ENCODE measurements at regions not wholly inside any gene's neighbourhood (a gene's known extent, or its start where the extent isn't known, plus 50 kb on each side); places are given as distances from the start of the nearest gene placed in this dataset.

DNA sequence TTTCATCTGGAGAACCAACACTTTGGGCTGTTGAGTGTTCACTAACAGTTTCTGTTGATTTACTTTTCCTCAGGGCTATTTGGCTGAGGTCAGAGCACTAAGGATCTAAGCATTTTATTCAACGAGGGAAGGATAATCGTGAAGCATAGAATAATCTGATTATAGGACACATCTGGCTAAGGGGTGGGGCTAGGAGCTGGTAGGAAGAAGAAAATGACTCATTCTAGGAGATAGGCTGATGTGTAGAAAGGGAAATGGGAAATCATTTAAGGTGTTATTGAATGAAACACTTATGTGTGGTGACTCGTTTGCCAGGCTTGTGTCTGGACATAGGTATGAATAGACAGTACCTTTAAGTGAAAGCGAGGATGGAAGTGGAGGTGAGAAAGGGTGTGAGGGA is 167.2 kb downstream of the ETNK1 start:
- TF ChIP-seq CTCF (conservative IDR thresholded peaks at IDR 0.05; ENCODE audit: low read depth, low read length): no peak
- TF ChIP-seq MXI1 (IDR thresholded peaks at IDR 0.05; ENCODE audit: borderline replicate concordance, low read depth, low read length): no peak
- no peak for TF ChIP-seq CHD1 (IDR thresholded peaks at IDR 0.05; ENCODE audit: low read depth, low read length)
- no peak for TF ChIP-seq POLR2A (IDR thresholded peaks at IDR 0.05; ENCODE audit: low read depth, low read length)
